ENCODE measurements at regions not wholly inside any gene's neighbourhood (a gene's known extent, or its start where the extent isn't known, plus 50 kb on each side); places are given as distances from the start of the nearest gene placed in this dataset.

- TF ChIP-seq, protein P1, sequence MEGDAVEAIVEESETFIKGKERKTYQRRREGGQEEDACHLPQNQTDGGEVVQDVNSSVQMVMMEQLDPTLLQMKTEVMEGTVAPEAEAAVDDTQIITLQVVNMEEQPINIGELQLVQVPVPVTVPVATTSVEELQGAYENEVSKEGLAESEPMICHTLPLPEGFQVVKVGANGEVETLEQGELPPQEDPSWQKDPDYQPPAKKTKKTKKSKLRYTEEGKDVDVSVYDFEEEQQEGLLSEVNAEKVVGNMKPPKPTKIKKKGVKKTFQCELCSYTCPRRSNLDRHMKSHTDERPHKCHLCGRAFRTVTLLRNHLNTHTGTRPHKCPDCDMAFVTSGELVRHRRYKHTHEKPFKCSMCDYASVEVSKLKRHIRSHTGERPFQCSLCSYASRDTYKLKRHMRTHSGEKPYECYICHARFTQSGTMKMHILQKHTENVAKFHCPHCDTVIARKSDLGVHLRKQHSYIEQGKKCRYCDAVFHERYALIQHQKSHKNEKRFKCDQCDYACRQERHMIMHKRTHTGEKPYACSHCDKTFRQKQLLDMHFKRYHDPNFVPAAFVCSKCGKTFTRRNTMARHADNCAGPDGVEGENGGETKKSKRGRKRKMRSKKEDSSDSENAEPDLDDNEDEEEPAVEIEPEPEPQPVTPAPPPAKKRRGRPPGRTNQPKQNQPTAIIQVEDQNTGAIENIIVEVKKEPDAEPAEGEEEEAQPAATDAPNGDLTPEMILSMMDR (IDR thresholded peaks at IDR 0.05; ENCODE audit: low read length), result no peak
- no peak for TF ChIP-seq EZH2phosphoT487 (IDR thresholded peaks at IDR 0.05; ENCODE audit: low read length)
- TF ChIP-seq EZH2 (optimal IDR thresholded peaks at IDR 0.05; ENCODE audit: low read depth, low read length), result no peak
Observed at GRCh38 chr2:63679252-63679855, 90.6 kb downstream of the MDH1 start.
